ENCODE measurements at regions not wholly inside any gene's neighbourhood (a gene's known extent, or its start where the extent isn't known, plus 50 kb on each side); places are given as distances from the start of the nearest gene placed in this dataset.

GRCh38 chr10:47053081-47053798 is 142.0 kb downstream of the PTPN20 start:
- DNase-seq = no peak

GRCh38 chr10:47054974-47055373 is 143.7 kb downstream of the PTPN20 start:
- no peak for DNase-seq

GRCh38 chr10:47055386-47056246 is 144.4 kb downstream of the PTPN20 start:
- DNase-seq = no peak

GRCh38 chr10:47056247-47056510 is 145.0 kb downstream of the PTPN20 start:
- no peak for DNase-seq

- DNase-seq = no peak
Measured at GRCh38 chr10:47057471-47057870, 146.2 kb downstream of the PTPN20 start.

- no peak for DNase-seq
Measured at GRCh38 chr10:47058032-47058702, 146.9 kb downstream of the PTPN20 start.

GRCh38 chr10:47058961-47059391 is 147.7 kb downstream of the PTPN20 start:
- no peak for DNase-seq

GRCh38 chr10:47059606-47060311 is 148.5 kb downstream of the PTPN20 start:
- DNase-seq = no peak

- DNase-seq = no peak
Measured at GRCh38 chr10:47060356-47060755, 149.1 kb downstream of the PTPN20 start.

- DNase-seq = no peak
Measured at GRCh38 chr10:47060993-47061500, 149.8 kb downstream of the PTPN20 start.

- DNase-seq = no peak
Measured at GRCh38 chr10:47061776-47062175, 150.5 kb downstream of the PTPN20 start.

GRCh38 chr10:47062441-47063200 is 151.4 kb downstream of the PTPN20 start:
- DNase-seq = no peak

GRCh38 chr10:47063858-47064257 is 152.6 kb downstream of the PTPN20 start:
- no peak for DNase-seq

GRCh38 chr10:47065903-47066302 is 154.7 kb downstream of the PTPN20 start:
- DNase-seq = no peak

GRCh38 chr10:47067949-47068940 is 157.0 kb downstream of the PTPN20 start:
- no peak for DNase-seq

GRCh38 chr10:47070541-47070940 is 159.3 kb downstream of the PTPN20 start:
- no peak for DNase-seq

GRCh38 chr10:47071891-47072290 is 160.7 kb downstream of the PTPN20 start:
- DNase-seq = no peak

GRCh38 chr10:47073967-47074366 is 162.7 kb downstream of the PTPN20 start:
- no peak for DNase-seq

- DNase-seq = no peak
Measured at GRCh38 chr10:47076949-47077361, 165.7 kb downstream of the PTPN20 start.

- DNase-seq = no peak
Measured at GRCh38 chr10:47077386-47077785, 166.2 kb downstream of the PTPN20 start.

- DNase-seq = no peak
Measured at GRCh38 chr10:47077941-47078340, 166.7 kb downstream of the PTPN20 start.
